ENCODE measurements at regions not wholly inside any gene's neighbourhood (a gene's known extent, or its start where the extent isn't known, plus 50 kb on each side); places are given as distances from the start of the nearest gene placed in this dataset.
"Not testable (repeated sequence)": the region's sequence is repeated elsewhere in the genome, so short reads cannot be mapped to it uniquely, and the experiment has no call there.

DNA sequence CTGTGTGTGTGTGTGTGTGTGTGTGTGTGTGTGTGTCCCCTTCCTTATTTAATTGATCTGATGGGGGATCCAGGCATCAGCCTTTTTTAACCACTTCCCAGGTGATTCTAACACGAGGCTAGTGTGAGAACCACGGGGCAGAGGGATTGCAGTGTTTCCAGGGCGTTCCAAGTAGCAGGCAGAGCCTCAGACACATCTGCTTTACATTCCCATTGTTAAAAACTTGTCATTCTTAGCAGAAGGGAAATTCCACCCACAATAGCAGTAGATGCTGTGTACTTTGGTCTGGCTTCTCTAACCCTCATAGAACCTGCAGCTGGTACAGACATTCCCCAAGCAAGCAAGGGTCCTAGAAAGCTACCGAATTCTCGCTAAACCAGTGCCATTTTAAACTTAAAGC is 81.9 kb upstream of the SLC30A5 start:
- no peaks in the 10 kb centered on the region for H3K36me3 Mint-ChIP-seq (ENCODE audit: insufficient read depth)
- peaks cover 4% of the 10 kb centered on the region for H3K9me3 Mint-ChIP-seq
- no peaks in the 10 kb centered on the region for H3K4me1 Mint-ChIP-seq (ENCODE audit: low read depth)
- H3K27me3 Mint-ChIP-seq (ENCODE audit: low read depth) = peaks cover 15% of the 10 kb centered on the region
- no peak overlapping the region for H3K4me3 Mint-ChIP-seq
- DNase-seq (no peak), ATAC-seq (no peak)

DNA sequence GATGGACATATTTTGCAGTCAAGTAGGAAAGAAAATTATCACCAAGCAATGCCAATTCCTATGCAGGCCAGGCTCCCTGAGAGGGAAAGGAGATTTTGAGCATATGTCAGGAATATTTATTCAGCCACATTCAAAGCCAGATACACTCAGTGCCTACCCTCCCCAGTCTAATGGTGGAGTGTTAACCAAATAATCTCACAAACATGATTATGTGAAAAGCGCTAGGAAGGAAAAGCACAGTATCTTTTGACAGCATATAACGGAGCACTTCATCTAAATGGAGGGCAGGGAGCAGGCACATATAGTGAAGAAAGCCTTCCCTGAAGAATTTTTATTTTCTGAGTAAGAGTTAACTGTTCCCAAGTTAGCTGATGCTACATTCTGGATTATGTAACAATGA is 80.3 kb upstream of the SLC30A5 start:
- Mint-ChIP-seq H3K36me3 (ENCODE audit: insufficient read depth) (no peaks in the 10 kb centered on the region), H3K4me1 (ENCODE audit: low read depth) (no peaks in the 10 kb centered on the region), H3K4me3 (no peak overlapping the region), H3K27me3 (ENCODE audit: low read depth) (peaks cover 14% of the 10 kb centered on the region), H3K9me3 (peaks cover 4% of the 10 kb centered on the region)
- DNase-seq (no peak), ATAC-seq (no peak)

DNA sequence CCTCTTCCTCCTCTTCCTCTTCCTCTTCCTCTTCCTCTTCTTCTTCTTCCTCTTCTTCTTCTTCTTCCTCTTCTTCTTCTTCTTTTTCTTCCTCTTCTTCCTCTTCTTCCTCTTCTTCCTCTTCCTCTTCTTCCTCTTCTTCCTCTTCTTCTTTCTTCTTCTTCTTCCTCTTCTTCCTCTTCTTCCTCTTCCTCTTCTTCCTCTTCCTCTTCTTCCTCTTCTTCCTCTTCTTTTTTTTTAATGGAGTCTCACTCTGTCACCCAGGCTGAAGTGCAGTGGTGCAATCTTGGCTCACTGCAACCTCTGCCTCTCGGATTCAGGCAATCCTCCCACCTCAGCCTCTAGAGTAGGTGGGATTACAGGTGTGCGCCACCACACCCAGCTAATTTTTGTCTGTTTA is 79.8 kb upstream of the SLC30A5 start:
- H3K4me3 Mint-ChIP-seq; H3K4me1 Mint-ChIP-seq (ENCODE audit: low read depth); H3K36me3 Mint-ChIP-seq (ENCODE audit: insufficient read depth); DNase-seq; ATAC-seq; H3K9me3 Mint-ChIP-seq: not testable (repeated sequence)
- peaks cover 14% of the 10 kb centered on the region for H3K27me3 Mint-ChIP-seq (ENCODE audit: low read depth)

DNA sequence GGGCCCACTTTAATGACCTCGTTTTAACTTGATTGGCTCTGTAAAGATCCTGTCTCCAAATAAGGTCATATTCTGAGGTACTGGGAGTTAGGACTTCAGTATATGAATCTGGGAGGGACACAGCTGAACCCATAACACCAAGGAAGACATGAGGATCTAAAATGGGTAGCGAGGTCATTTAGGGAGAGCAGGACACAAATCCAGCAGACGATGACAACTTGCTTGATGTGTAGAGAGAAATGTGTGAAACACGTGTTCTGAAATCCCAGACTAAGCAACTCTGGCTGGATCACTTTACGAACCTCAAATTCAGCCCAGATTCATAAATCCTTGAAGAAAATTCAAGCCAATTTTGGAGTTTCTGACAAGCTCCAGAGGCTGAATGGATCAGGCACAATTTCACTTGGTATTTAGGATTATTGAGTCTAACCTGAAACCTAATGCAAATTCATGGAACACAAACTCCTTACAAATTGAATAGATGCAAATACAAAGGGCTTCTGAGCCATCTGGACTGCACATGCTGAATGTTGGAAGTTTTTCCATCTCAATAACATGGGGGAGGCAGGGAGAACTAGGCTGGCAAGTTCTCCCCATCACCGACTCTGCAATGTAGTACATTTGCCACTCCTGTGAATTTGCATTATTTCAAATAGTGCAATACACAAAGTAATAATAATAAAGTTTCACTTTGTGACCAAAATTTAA is 74.0 kb upstream of the SLC30A5 start:
- Mint-ChIP-seq H3K9me3 (no peaks in the 10 kb centered on the region), H3K4me1 (ENCODE audit: low read depth) (peaks cover 1% of the 10 kb centered on the region), H3K27me3 (ENCODE audit: low read depth) (peaks cover 14% of the 10 kb centered on the region), H3K36me3 (ENCODE audit: insufficient read depth) (no peaks in the 10 kb centered on the region), H3K4me3 (no peak overlapping the region)
- ATAC-seq = no peak
- DNase-seq = no peak

DNA sequence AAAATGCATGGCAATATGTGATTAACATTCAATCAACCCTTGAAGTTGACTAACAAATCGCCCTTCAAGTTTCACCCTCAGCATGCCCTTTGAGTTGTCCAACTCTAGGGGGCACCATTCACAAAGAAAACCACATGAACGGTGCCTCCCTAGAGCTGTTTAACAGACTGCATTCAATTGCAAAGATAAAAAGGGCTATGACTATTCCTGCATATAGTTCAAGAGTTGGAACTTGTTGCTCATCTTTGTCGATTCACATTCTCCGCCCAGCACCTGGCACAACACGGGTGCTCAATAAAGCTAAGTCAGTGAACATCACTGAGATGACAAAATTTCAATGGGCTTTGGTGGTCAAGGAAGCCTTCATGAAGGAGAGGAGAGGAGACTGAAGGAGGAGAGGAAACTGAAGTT is 69.6 kb upstream of the SLC30A5 start:
- Mint-ChIP-seq H3K4me1 (ENCODE audit: low read depth) (peaks cover 1% of the 10 kb centered on the region), H3K4me3 (no peak overlapping the region)
- ATAC-seq = peak; percentile 62

DNA sequence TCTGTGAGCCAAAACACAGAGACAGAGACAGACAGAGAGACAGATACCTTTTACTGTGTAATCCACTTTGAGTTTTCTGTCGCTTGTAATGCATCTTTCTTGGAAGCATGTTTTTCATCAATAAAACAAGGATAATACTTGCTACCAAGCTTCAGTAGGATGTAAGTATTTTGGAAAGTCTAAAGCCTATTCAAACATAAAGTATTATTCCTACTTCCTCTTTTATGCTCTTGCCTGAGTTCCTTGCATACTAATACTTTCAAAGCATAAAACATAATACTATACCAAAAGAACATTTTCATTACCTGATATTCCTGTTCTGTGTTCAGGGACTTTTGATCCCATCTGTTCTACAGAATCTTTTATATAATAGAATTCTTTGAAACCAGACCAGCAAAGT is 64.5 kb upstream of the SLC30A5 start:
- no peaks in the 10 kb centered on the region for H3K36me3 Mint-ChIP-seq (ENCODE audit: insufficient read depth)
- H3K27me3 Mint-ChIP-seq (ENCODE audit: low read depth) = peaks cover 4% of the 10 kb centered on the region
- no peaks in the 10 kb centered on the region for H3K4me1 Mint-ChIP-seq (ENCODE audit: low read depth)
- no peak for ATAC-seq
- DNase-seq = no peak
- no peaks in the 10 kb centered on the region for H3K9me3 Mint-ChIP-seq
- no peak overlapping the region for H3K4me3 Mint-ChIP-seq

More for the DNA sequence above, 69.6 kb upstream of the SLC30A5 start:
- Mint-ChIP-seq H3K36me3 (ENCODE audit: insufficient read depth) (no peaks in the 10 kb centered on the region), H3K27me3 (ENCODE audit: low read depth) (peaks cover 14% of the 10 kb centered on the region), H3K9me3 (no peaks in the 10 kb centered on the region)
- DNase-seq = no peak

DNA sequence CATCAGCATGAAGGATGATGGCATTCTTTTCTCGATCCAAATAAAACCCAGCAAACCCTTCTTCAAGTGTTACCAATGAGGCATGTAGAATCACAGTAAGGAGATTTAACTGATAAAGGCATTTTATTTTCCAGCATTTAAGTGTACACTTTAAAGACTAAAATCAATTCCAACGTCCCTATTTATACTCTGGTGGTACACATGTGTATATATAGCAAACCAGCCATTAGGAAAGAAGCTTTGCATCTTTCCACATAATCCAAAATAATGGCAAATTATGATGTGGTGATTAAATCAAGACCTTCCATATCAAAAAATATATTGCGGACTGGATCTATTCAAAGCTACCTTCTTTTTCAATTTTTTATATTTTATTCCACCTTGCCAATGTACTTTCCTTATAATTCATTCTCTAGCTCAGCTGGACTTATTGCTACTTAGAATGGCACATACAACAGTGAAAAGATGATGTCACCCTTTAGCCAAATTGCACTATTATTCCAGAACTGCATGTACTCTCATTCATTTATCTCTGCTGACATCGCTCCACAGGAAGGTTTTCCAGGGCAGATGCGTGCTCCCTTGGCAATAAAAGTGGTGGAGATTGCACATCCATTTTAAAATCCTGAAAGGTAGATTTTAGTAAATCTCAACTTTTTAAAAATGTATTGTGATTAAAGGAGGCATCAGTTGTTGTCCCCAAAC is 63.3 kb upstream of the SLC30A5 start:
- no peak for DNase-seq
- no peak overlapping the region for H3K4me3 Mint-ChIP-seq
- no peaks in the 10 kb centered on the region for H3K36me3 Mint-ChIP-seq (ENCODE audit: insufficient read depth)
- no peak for ATAC-seq
- H3K4me1 Mint-ChIP-seq (ENCODE audit: low read depth) = no peaks in the 10 kb centered on the region
- H3K9me3 Mint-ChIP-seq = no peaks in the 10 kb centered on the region
- peaks cover 4% of the 10 kb centered on the region for H3K27me3 Mint-ChIP-seq (ENCODE audit: low read depth)

DNA sequence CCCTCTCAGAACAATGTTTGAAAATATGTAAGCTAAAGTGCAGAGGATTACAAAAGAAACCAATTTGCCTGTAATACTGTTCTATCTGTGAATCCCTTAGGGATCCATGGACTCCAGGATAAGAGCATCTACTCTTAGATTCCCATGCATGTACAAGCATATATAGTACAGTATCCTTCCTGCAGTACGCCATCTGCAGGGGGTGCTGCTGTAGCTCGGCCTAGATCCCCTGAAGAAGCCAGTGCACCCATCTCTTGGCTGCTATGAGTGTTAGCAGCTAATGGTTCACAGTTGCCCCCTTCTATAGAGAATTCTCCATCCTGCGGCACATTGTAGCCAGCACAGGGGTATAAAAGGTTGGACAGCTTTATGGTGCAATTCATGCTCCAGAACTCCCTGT is 61.8 kb upstream of the SLC30A5 start:
- no peaks in the 10 kb centered on the region for H3K9me3 Mint-ChIP-seq
- H3K4me3 Mint-ChIP-seq = no peak overlapping the region
- peaks cover 2% of the 10 kb centered on the region for H3K27me3 Mint-ChIP-seq (ENCODE audit: low read depth)
- H3K36me3 Mint-ChIP-seq (ENCODE audit: insufficient read depth) = no peaks in the 10 kb centered on the region
- DNase-seq = no peak
- no peak for ATAC-seq
- H3K4me1 Mint-ChIP-seq (ENCODE audit: low read depth) = no peaks in the 10 kb centered on the region

DNA sequence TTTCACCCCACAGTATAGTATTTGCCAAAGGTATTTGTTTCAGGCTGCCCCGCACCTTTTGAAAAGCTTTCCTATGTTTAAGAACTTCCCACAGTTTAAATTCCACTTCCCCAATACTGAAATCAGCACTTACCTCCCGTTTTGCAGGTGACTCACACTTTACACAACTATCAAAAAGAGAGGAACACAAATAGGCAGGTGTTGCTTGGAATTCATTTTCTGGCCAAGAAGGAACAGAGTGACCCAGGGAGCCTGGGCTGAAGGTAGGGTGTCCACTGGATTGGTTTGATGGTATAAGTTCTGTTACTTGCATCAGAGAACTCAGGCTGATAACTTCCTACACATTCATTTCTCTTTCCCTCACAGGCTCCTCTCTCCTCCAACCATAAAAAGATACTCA is 60.1 kb upstream of the SLC30A5 start:
- H3K4me1 Mint-ChIP-seq (ENCODE audit: low read depth) = no peaks in the 10 kb centered on the region
- DNase-seq = no peak
- ATAC-seq = no peak

DNA sequence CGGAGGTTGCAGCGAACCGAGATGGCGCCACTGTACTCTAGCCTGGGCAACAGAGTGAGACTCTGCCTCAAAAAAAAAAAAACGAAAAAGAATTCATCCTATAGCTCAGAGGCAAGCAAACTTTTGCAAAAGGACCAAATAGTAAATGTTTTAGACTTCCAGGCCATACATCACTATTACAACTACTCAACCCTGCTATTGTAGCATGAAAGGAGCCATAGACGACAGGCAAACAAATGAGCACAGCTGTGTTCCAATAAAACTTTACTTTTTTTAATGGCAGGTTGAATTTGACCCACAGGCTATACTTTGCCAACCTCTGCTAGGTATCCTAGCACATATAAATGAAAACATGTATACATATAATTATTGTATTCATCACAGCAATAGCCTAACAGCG is 58.9 kb upstream of the SLC30A5 start:
- H3K4me1 Mint-ChIP-seq (ENCODE audit: low read depth) = no peaks in the 10 kb centered on the region
- H3K9me3 Mint-ChIP-seq = no peaks in the 10 kb centered on the region
- DNase-seq (no peak), ATAC-seq (no peak)
- H3K4me3 Mint-ChIP-seq = no peak overlapping the region
- H3K36me3 Mint-ChIP-seq (ENCODE audit: insufficient read depth) = no peaks in the 10 kb centered on the region
- peaks cover 2% of the 10 kb centered on the region for H3K27me3 Mint-ChIP-seq (ENCODE audit: low read depth)

More for the DNA sequence above, 60.1 kb upstream of the SLC30A5 start:
- Mint-ChIP-seq H3K4me3 (no peak overlapping the region), H3K36me3 (ENCODE audit: insufficient read depth) (no peaks in the 10 kb centered on the region), H3K27me3 (ENCODE audit: low read depth) (peaks cover 2% of the 10 kb centered on the region), H3K9me3 (no peaks in the 10 kb centered on the region)

DNA sequence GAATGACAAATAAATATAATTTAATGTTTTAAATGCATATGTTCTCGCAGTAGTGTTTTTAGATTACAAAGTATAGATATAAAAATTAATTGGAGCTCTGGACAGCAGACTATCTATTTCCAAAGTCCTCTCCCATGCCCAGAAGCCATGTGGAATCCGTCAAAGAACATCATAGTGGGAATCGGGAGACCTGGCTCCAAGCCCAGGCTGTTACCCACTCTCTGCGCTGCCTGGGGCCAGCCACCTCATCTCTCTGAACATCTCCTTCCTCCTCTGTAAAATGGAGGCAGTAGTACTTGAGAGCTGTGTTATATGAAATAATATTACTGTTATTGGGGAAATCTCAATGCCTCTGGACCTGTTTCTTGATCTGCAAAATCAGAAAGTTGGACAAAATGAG is 58.1 kb upstream of the SLC30A5 start:
- Mint-ChIP-seq H3K4me3 (no peak overlapping the region), H3K27me3 (ENCODE audit: low read depth) (peaks cover 2% of the 10 kb centered on the region), H3K4me1 (ENCODE audit: low read depth) (no peaks in the 10 kb centered on the region), H3K9me3 (no peaks in the 10 kb centered on the region), H3K36me3 (ENCODE audit: insufficient read depth) (no peaks in the 10 kb centered on the region)
- ATAC-seq (no peak), DNase-seq (no peak)

DNA sequence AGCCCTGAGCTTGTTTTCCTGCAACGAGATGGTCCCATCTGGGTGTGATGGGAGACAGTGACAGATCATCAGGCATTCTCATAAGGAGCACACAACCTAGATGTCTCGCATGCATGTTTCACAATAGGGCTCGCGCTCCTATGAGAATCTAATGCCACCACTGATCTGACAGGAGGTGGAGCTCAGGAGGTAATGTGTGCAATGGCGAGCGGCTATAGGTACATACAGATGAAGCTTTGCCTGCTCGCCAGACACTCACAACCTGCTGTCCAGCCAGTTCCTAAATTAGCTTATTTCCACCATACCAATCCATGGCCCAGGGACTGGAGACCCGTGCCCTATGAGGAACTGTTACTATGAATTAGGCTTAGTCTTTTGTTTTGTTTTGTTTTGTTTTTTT is 55.3 kb upstream of the SLC30A5 start:
- Mint-ChIP-seq H3K4me3 (no peak overlapping the region), H3K4me1 (ENCODE audit: low read depth) (peaks cover 2% of the 10 kb centered on the region), H3K36me3 (ENCODE audit: insufficient read depth) (no peaks in the 10 kb centered on the region), H3K27me3 (ENCODE audit: low read depth) (peaks cover 2% of the 10 kb centered on the region), H3K9me3 (no peaks in the 10 kb centered on the region)
- ATAC-seq (no peak), DNase-seq (no peak)

DNA sequence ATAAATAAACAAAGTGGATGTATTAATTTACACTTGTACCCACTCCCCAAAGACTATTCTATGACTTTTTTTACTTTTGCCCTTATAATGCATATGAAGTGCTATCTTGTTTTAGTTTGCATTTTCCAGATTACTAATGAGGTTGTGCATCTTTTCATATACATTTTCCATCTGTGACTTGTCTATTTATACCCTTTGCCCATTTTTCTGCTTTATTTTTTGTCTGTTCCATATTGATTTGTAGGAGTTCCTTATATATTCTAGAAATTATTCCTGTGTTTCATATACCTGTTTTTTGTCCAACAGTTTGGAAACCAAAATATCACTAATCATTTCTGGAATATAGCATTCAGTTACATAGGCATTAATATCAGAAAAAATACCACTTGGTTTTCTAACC is 54.0 kb upstream of the SLC30A5 start:
- DNase-seq (no peak), ATAC-seq (no peak)
- H3K36me3 Mint-ChIP-seq (ENCODE audit: insufficient read depth) = no peaks in the 10 kb centered on the region
- no peaks in the 10 kb centered on the region for H3K9me3 Mint-ChIP-seq
- peaks cover 4% of the 10 kb centered on the region for H3K4me1 Mint-ChIP-seq (ENCODE audit: low read depth)
- H3K4me3 Mint-ChIP-seq = no peak overlapping the region
- peaks cover 2% of the 10 kb centered on the region for H3K27me3 Mint-ChIP-seq (ENCODE audit: low read depth)

DNA sequence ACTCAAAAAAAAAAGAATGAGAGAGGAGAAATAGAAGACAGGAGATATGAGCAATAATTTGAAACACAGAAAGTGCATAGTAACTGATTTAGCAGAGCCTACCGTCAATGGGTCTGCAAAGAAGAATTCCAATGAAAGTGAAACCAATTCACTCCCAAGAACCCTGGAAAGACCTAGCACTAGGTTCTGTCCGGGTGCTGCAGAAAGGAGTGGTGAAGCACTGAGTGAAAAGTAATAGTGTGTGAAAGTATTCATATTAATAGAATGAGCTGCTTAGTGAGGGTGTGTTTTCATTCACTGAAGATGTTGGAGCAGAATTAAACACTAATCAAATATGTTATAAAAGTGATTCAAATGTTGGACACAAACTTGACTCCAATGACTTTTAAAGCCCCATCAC is 51.3 kb upstream of the SLC30A5 start:
- Mint-ChIP-seq H3K9me3 (no peaks in the 10 kb centered on the region), H3K4me3 (no peak overlapping the region), H3K27me3 (ENCODE audit: low read depth) (no peaks in the 10 kb centered on the region), H3K36me3 (ENCODE audit: insufficient read depth) (no peaks in the 10 kb centered on the region), H3K4me1 (ENCODE audit: low read depth) (peaks cover 4% of the 10 kb centered on the region)
- ATAC-seq (peak; percentile 23 to 35), DNase-seq (no peak)

DNA sequence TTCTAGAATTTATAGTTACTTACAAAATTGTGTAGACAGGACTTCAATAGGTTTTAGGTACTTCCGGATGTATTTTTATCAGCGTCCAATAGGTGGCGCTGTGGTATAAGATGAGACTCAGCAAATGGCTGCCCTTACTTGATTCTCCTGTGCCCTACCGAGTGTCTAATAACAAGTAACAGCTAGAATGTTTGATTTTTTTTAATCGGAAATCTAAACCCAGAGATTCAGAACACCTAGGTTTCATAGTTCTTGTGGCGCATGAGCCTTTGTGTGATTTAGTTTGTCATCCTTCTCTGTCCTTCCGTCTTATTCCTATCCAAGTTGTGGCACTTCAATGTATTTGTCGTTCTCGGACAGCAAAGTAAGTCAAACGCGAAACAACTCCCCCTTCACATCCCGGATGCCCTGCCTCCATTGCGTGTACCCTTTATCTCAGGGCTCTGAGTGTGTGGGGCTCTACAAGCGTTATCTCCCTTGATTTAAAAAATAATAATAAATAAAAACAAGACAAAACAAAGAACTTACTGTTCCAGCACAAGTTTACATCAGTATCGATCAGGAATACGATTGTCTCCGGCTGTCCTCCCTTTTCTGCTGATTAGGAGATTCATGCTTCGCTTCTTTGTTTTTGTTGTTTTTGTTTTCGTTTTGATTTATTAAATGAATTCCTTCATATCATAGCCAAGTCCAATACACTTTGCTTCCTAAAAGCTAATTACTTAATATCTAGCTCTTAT is 50.7 kb upstream of the SLC30A5 start:
- peak overlapping the region; percentile 82 for H3K4me3 Mint-ChIP-seq
- DNase-seq (peak; percentile 73), ATAC-seq (peak; percentile 97 to 98)
- H3K27me3 Mint-ChIP-seq (ENCODE audit: low read depth) = no peaks in the 10 kb centered on the region
- H3K36me3 Mint-ChIP-seq (ENCODE audit: insufficient read depth) = no peaks in the 10 kb centered on the region
- H3K4me1 Mint-ChIP-seq (ENCODE audit: low read depth) = peaks cover 4% of the 10 kb centered on the region
- no peaks in the 10 kb centered on the region for H3K9me3 Mint-ChIP-seq
